Peyer's patch (tissue), 4 donors: ENCODE measurements at regions not wholly inside any gene's neighbourhood (a gene's known extent, or its start where the extent isn't known, plus 50 kb on each side); places are given as distances from the start of the nearest gene placed in this dataset.

Source experiments
- DNase-seq, 3 donors: peaks; one replicate each; pipeline ENCODE4 v3.0.0-alpha.2; 2017 to 2019
- H3K27ac ChIP-seq, 4 donors: fragments of 200-600 bp; sonication (generic); one replicate each; pipeline ENCODE4 v1.5.1; 2016 to 2019
- H3K27me3 ChIP-seq, 2 donors: fragments of 200-600 bp; sonication (generic); one replicate each; pipeline ENCODE4 v1.5.1; 2019
- H3K36me3 ChIP-seq, 3 donors: fragments of 200-600 bp; sonication (generic); one replicate each; pipeline ENCODE4 v1.5.1; 2016 to 2019
- H3K4me1 ChIP-seq, 4 donors: fragments of 200-600 bp; sonication (generic); one replicate each; pipeline ENCODE4 v1.5.1; 2016 to 2019
- H3K4me3 ChIP-seq, 4 donors: fragments of 200-600 bp; sonication (generic); 1 replicate in 3 of 4; 2 replicates in 1 of 4; pipeline ENCODE4 v1.5.1; 2016 to 2019; ENCODE audit warnings: mild to moderate bottlenecking in 1 of 4
- H3K9me3 ChIP-seq, 4 donors: fragments of 200-600 bp; sonication (generic); one replicate each; pipeline ENCODE4 v1.5.1; 2016 to 2019; ENCODE audit warnings: mild to moderate bottlenecking in 1 of 4
- POLR2A ChIP-seq, 2 donors: fragments of 450-650 bp; IDR thresholded peaks; one replicate each; pipeline ENCODE4 v1.5.1; 2017; ENCODE audit warnings: antibody characterized with exemption in 2 of 2, mild to moderate bottlenecking in 2 of 2, moderate library complexity in 2 of 2
- TF ChIP-seq, protein P1 (sequence below), 6 experiments: fragments of 450-650 bp in 4 of 6; fragments of 200-600 bp in 2 of 6; sonication (generic) in 1 of 6; IDR thresholded peaks; one replicate each; pipeline ENCODE4 v1.5.1; 2017 to 2019; ENCODE audit warnings: antibody characterized with exemption in 6 of 6, mild to moderate bottlenecking in 3 of 6, moderate library complexity in 1 of 6

DNA sequence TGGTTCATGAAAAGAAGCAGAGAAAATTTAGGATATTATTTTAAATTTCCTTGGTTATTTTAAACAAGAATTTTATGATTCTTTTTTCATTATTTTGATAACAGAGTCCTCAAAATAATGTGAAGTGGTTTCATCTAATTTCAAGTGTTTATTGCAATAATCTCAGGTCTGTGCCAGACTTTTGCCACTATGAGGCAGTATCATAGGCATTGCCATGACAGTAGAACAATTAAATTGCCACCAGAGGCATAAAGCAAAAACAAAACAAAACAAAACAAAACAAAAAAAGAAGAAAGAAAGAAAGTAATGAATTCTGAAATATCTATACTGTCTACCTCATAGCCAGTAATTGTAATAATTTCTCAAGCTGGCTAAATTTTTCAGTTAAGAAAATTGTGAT is 739.2 kb downstream of the KCTD8 start:
- Histone ChIP-seq H3K9me3 (no peaks in the 10 kb centered on the region), H3K4me3 (no peak overlapping the region), H3K36me3 (no peaks in the 10 kb centered on the region), H3K4me1 (no peaks in the 10 kb centered on the region), H3K27ac (no peak overlapping the region), H3K27me3 (no peaks in the 10 kb centered on the region)
- DNase-seq, result no peak
- TF ChIP-seq, protein P1, sequence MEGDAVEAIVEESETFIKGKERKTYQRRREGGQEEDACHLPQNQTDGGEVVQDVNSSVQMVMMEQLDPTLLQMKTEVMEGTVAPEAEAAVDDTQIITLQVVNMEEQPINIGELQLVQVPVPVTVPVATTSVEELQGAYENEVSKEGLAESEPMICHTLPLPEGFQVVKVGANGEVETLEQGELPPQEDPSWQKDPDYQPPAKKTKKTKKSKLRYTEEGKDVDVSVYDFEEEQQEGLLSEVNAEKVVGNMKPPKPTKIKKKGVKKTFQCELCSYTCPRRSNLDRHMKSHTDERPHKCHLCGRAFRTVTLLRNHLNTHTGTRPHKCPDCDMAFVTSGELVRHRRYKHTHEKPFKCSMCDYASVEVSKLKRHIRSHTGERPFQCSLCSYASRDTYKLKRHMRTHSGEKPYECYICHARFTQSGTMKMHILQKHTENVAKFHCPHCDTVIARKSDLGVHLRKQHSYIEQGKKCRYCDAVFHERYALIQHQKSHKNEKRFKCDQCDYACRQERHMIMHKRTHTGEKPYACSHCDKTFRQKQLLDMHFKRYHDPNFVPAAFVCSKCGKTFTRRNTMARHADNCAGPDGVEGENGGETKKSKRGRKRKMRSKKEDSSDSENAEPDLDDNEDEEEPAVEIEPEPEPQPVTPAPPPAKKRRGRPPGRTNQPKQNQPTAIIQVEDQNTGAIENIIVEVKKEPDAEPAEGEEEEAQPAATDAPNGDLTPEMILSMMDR (IDR thresholded peaks at IDR 0.05), result no peak
- no peak for TF ChIP-seq POLR2A (IDR thresholded peaks at IDR 0.05)

GRCh38 chr4:43716721-43717395 is 731.8 kb downstream of the KCTD8 start:
- Histone ChIP-seq H3K9me3 (no peaks in the 10 kb centered on the region), H3K4me3 (no peak overlapping the region), H3K36me3 (no peaks in the 10 kb centered on the region), H3K4me1 (no peaks in the 10 kb centered on the region), H3K27ac (no peak overlapping the region), H3K27me3 (no peaks in the 10 kb centered on the region)
- DNase-seq, result no peak
- TF ChIP-seq POLR2A (IDR thresholded peaks at IDR 0.05), result no peak
- TF ChIP-seq, protein P1 (IDR thresholded peaks at IDR 0.05), result no peak

- H3K27me3 ChIP-seq, result no peaks in the 10 kb centered on the region
- TF ChIP-seq, protein P1 (IDR thresholded peaks at IDR 0.05), result no peak
- no peak for TF ChIP-seq POLR2A (IDR thresholded peaks at IDR 0.05)
- H3K9me3 ChIP-seq, result no peaks in the 10 kb centered on the region
- no peak overlapping the region for H3K4me3 ChIP-seq
- no peak overlapping the region for H3K27ac ChIP-seq
- no peak for DNase-seq
- H3K4me1 ChIP-seq, result no peaks in the 10 kb centered on the region
- H3K36me3 ChIP-seq, result no peaks in the 10 kb centered on the region
Measured at GRCh38 chr4:43718369-43718768, 730.2 kb downstream of the KCTD8 start.

DNA sequence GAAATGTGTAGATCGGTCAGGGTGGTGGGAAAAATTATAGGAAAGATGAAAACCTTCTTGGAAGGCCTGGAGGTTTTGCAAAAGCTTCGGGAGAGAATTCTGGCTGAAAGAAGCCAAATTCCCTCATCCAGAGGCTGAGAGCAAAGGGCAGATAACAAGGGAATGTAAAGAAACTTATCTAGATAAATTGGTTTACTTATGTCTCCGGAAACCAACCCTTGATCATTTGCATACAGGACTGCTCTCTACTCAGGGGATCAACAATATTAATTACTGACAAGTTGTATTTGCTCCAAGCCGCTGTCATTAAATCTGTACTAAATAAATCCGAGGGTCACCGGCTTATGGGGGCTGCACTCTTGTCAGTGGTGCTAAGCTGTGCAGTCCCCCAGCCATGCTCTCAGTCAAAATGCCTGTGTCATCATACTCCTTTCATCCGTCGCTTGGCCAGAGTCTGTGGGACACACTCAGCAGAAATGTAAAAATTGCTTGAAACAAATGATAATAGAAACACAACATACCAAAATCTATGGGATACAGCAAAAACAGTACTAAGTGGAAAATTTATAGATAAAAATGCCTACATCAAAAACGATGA is 715.7 kb downstream of the KCTD8 start:
- Histone ChIP-seq H3K27me3 (no peaks in the 10 kb centered on the region), H3K9me3 (peaks cover 0 to 2% (median 0%) of the 10 kb centered on the region in 4 donors), H3K27ac (no peak overlapping the region), H3K36me3 (no peaks in the 10 kb centered on the region), H3K4me3 (no peak overlapping the region), H3K4me1 (no peaks in the 10 kb centered on the region)
- TF ChIP-seq, protein P1 (IDR thresholded peaks at IDR 0.05), result no peak
- TF ChIP-seq POLR2A (IDR thresholded peaks at IDR 0.05), result no peak
- no peak for DNase-seq

DNA sequence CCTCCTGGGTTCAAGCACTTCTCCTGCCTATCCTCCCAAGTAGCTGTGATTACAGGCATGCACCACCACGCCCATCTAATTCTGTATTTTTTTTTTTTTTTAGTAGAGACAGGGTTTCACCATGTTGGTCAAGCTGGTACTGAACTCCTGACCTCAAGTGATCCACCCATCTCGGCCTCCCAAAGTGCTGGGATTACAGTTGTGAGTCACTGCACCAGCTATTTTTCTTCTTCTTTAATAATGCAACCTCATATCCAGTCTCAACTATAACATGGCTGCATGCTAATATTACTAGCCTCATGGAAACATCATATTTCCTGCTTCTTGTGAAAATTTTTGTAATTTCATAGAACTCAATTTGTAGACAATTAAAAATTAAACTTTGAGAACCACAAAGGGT is 706.5 kb downstream of the KCTD8 start:
- Histone ChIP-seq H3K9me3 (no peaks in the 10 kb centered on the region), H3K36me3 (no peaks in the 10 kb centered on the region), H3K27me3 (no peaks in the 10 kb centered on the region), H3K27ac (no peak overlapping the region), H3K4me1 (no peaks in the 10 kb centered on the region), H3K4me3 (no peak overlapping the region)
- TF ChIP-seq, protein P1 (IDR thresholded peaks at IDR 0.05), result no peak
- no peak for TF ChIP-seq POLR2A (IDR thresholded peaks at IDR 0.05)
- DNase-seq, result no peak
